ENCODE measurements at regions not wholly inside any gene's neighbourhood (a gene's known extent, or its start where the extent isn't known, plus 50 kb on each side); places are given as distances from the start of the nearest gene placed in this dataset.

GRCh38 chr18:37630334-37630733 is 64.7 kb upstream of the CELF4 start:
- no peaks in the 10 kb centered on the region for H3K36me3 ChIP-seq (ENCODE audit: control insufficient read depth in 2 of 3, insufficient read depth in 3 of 3, low read length in 3 of 3)
- H3K27me3 ChIP-seq (ENCODE audit: control insufficient read depth, insufficient read depth, low read length) = no peaks in the 10 kb centered on the region
- H3K27ac ChIP-seq (ENCODE audit: low read depth in 2 of 2, low read length in 2 of 2) = no peak overlapping the region
- no peaks in the 10 kb centered on the region for H3K9me3 ChIP-seq (ENCODE audit: control insufficient read depth in 2 of 3, insufficient read depth in 1 of 3, low read length in 3 of 3)
- TF ChIP-seq, protein P1, sequence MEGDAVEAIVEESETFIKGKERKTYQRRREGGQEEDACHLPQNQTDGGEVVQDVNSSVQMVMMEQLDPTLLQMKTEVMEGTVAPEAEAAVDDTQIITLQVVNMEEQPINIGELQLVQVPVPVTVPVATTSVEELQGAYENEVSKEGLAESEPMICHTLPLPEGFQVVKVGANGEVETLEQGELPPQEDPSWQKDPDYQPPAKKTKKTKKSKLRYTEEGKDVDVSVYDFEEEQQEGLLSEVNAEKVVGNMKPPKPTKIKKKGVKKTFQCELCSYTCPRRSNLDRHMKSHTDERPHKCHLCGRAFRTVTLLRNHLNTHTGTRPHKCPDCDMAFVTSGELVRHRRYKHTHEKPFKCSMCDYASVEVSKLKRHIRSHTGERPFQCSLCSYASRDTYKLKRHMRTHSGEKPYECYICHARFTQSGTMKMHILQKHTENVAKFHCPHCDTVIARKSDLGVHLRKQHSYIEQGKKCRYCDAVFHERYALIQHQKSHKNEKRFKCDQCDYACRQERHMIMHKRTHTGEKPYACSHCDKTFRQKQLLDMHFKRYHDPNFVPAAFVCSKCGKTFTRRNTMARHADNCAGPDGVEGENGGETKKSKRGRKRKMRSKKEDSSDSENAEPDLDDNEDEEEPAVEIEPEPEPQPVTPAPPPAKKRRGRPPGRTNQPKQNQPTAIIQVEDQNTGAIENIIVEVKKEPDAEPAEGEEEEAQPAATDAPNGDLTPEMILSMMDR (IDR thresholded peaks at IDR 0.05; ENCODE audit: borderline replicate concordance, extremely low read depth, insufficient read depth) = no peak
- H3K4me1 ChIP-seq (ENCODE audit: control insufficient read depth in 2 of 3, insufficient read depth in 2 of 3, low read depth in 1 of 3, low read length in 3 of 3) = no peaks in the 10 kb centered on the region
- no peak for DNase-seq
- intact Hi-C loops (cut with DNase I) = no loop called here
- no peak overlapping the region for H3K9ac ChIP-seq (ENCODE audit: low read length in 3 of 3)
- no peak overlapping the region for H3K4me3 ChIP-seq (ENCODE audit: low read length in 3 of 3)
- no peak for FAIRE-seq

- Histone ChIP-seq H3K9ac (ENCODE audit: low read length in 3 of 3) (no peak overlapping the region), H3K36me3 (ENCODE audit: control insufficient read depth in 2 of 3, insufficient read depth in 3 of 3, low read length in 3 of 3) (no peaks in the 10 kb centered on the region), H3K4me1 (ENCODE audit: control insufficient read depth in 2 of 3, insufficient read depth in 2 of 3, low read depth in 1 of 3, low read length in 3 of 3) (no peaks in the 10 kb centered on the region), H3K9me3 (ENCODE audit: control insufficient read depth in 2 of 3, insufficient read depth in 1 of 3, low read length in 3 of 3) (no peaks in the 10 kb centered on the region), H3K27ac (ENCODE audit: low read depth in 2 of 2, low read length in 2 of 2) (no peak overlapping the region), H3K4me3 (ENCODE audit: low read length in 3 of 3) (no peak overlapping the region), H3K27me3 (ENCODE audit: control insufficient read depth, insufficient read depth, low read length) (no peaks in the 10 kb centered on the region)
- FAIRE-seq (no peak), DNase-seq (no peak)
- TF ChIP-seq, protein P1 (IDR thresholded peaks at IDR 0.05; ENCODE audit: borderline replicate concordance, extremely low read depth, insufficient read depth) = no peak
- intact Hi-C loops (cut with DNase I) = no loop called here
Observed at GRCh38 chr18:37628470-37629220, 63.0 kb upstream of the CELF4 start.

GRCh38 chr18:37624318-37624717 is 58.7 kb upstream of the CELF4 start:
- no peak overlapping the region for H3K27ac ChIP-seq (ENCODE audit: low read depth in 2 of 2, low read length in 2 of 2)
- H3K36me3 ChIP-seq (ENCODE audit: control insufficient read depth in 2 of 3, insufficient read depth in 3 of 3, low read length in 3 of 3) = no peaks in the 10 kb centered on the region
- H3K9me3 ChIP-seq (ENCODE audit: control insufficient read depth in 2 of 3, insufficient read depth in 1 of 3, low read length in 3 of 3) = no peaks in the 10 kb centered on the region
- H3K9ac ChIP-seq (ENCODE audit: low read length in 3 of 3) = no peak overlapping the region
- no peaks in the 10 kb centered on the region for H3K4me1 ChIP-seq (ENCODE audit: control insufficient read depth in 2 of 3, insufficient read depth in 2 of 3, low read depth in 1 of 3, low read length in 3 of 3)
- TF ChIP-seq, protein P1 (IDR thresholded peaks at IDR 0.05; ENCODE audit: borderline replicate concordance, extremely low read depth, insufficient read depth) = no peak
- no peak overlapping the region for H3K4me3 ChIP-seq (ENCODE audit: low read length in 3 of 3)
- peak in 3 of 5 donors; percentile 21 to 70 (median 39) for DNase-seq
- intact Hi-C loops (cut with DNase I) = no loop called here
- no peaks in the 10 kb centered on the region for H3K27me3 ChIP-seq (ENCODE audit: control insufficient read depth, insufficient read depth, low read length)
- FAIRE-seq = no peak
